ENCODE measurements at regions not wholly inside any gene's neighbourhood (a gene's known extent, or its start where the extent isn't known, plus 50 kb on each side); places are given as distances from the start of the nearest gene placed in this dataset.
"Not testable (repeated sequence)": the region's sequence is repeated elsewhere in the genome, so short reads cannot be mapped to it uniquely, and the experiment has no call there.

DNA sequence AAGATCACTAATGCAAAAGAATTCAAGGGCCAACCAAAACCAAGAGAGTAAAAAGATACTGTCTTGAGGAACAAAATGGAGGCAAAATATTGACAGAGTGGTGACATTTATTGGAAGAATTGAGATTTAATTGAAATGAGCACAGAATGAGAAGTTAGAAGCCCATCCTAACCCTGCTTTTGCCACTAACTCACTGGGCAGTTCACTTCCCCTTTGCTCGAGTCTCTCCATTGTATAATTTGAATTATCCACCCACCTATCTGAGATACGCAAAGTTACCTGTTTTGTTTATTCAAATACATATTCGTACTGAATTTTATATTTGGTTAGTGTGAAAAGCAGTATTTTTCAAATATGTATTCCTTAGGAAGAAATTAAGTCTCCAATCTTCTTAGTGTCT, 204.5 kb upstream of the PRDM1 start:
- DNase-seq (ENCODE audit: low read depth) = no peak

DNA sequence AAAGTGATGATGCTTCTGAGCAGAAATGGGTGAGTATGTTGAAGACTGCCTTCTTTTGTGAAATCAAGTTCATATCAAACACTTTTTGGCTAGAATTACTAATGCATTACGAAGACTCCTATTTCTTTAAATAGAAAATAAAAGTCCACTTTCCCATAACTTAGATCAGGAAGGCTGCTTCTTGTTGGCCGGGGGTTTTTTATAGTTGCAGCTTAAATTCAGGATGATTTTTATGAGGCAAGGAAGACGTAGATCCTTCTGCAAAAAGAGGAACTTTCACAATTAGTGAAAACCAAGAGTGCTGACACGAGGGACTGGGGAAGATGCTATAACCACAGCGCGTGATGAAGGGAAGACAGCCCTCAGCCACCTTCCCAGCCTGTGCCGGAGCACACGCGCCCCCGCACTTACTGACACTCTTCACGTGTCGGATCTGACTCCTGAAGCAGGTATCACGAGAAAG, 206.1 kb upstream of the PRDM1 start:
- DNase-seq (ENCODE audit: low read depth) = no peak

DNA sequence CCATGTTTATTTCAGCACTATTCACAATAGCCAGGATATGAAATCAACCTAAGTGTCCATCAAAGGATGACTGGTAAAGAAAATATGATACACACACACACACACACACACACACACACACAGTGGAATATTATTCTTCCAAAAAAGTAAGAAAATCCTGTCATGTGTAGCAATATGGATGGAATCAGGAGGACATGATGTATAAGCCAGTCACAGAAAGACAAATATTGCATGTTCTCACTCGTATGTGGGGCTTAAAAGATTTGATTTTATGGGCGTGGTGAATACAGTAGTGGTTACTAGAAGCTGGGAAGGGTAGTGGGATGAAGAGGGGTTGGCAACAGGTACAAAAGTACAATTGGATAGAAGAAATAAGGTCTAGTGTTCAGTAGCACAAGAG, 207.0 kb upstream of the PRDM1 start:
- DNase-seq (ENCODE audit: low read depth) = no peak

DNA sequence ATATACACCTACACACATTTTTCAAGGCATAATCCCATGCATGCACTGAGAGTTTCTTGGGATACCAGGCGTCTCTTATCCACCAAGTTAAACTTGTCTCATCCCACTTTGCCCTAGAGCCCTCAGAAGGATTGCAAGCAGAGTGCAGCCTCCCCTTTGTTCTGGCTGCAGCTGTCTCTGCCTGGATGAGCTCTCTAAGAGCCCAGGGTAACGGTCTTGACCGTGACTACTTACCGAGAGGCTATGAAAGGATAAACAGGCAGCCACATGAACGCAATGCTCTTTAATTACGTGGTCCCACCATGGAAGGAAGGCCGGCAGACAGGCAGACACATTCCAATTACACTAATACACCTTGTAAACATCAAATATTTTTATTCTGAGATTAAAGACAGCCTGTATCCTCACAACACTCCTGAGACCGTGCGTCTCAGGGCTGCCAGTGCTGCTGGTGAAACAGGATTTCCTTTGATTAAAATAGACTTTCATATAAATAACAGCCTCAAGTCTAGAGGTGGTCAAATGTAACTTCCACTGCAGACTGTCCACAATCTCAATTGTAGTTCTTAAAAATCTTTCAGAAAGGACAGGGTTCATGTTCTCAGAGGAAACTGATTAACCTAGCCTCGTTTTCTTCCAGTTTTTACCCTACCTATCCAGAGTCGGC, 210.0 kb upstream of the PRDM1 start:
- no peak for DNase-seq (ENCODE audit: low read depth)

DNA sequence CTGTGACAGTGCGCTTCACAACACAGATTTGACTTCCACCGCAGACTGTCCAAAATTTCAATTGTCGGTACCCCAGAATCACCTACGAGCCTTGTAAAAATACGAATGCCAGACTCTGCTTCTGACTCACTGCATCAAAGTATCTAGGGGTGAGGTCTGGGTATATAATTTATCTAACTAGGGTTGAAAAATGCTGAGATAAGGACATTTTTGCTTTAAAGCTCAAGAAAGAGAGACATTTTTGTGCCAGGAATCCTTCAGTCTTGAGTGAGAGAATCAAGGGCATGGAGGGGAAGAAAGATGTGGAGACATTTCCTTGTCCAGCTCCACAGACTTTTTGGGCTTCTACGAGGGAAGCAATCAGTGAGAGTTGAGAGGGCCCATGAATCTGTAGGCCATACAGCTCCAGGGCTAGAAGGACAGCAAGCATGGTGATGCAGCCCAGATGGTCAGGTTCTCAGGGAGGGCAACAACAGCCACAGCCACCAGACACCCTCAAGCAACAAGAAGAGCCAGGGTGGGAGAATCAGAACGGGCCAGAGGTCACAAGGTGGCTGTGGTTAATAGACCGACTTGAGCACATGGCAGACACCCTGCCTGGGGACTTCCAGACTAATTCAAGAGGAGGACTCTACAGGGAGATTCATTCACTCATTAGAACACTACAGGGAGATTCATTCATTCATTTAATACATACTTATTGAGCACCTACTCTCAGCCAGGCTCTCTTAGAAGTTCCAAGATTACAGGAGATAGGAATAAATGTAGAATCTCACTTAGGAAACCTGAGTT, 211.1 kb upstream of the PRDM1 start:
- DNase-seq (ENCODE audit: low read depth) = no peak

GRCh38 chr6:105873799-105874198, 212.3 kb upstream of the PRDM1 start:
- no peak for DNase-seq (ENCODE audit: low read depth)

- DNase-seq (ENCODE audit: low read depth) = no peak
Observed at GRCh38 chr6:105873211-105873704, 212.9 kb upstream of the PRDM1 start.

DNA sequence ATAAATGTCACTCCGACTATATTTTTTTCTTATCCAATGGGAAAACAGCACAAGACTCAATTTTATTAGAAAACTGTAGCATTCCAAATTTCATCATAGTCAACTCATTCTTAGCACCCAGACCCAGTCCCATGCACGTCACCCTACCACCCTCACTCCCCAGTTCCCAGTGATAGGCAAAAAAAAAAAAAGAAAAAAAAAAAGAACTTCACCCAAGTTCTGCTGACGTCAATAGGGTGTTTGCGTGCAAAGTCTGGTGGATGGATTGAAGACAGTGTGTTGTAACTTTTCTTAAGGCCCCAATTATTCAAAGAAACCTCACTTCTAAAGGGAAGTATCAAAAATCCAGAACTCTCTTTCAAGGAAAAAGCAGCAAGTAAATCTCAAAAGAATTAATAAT, 213.9 kb upstream of the PRDM1 start:
- no peak for DNase-seq (ENCODE audit: low read depth)

GRCh38 chr6:105871542-105871941, 214.6 kb upstream of the PRDM1 start:
- no peak for DNase-seq (ENCODE audit: low read depth)

- no peak for DNase-seq (ENCODE audit: low read depth)
Observed at GRCh38 chr6:105869835-105870440, 216.2 kb upstream of the PRDM1 start.

- no peak for DNase-seq (ENCODE audit: low read depth)
Observed at GRCh38 chr6:105868823-105869460, 217.2 kb upstream of the PRDM1 start.

GRCh38 chr6:105867821-105868220, 218.3 kb upstream of the PRDM1 start:
- DNase-seq (ENCODE audit: low read depth) = no peak

DNA sequence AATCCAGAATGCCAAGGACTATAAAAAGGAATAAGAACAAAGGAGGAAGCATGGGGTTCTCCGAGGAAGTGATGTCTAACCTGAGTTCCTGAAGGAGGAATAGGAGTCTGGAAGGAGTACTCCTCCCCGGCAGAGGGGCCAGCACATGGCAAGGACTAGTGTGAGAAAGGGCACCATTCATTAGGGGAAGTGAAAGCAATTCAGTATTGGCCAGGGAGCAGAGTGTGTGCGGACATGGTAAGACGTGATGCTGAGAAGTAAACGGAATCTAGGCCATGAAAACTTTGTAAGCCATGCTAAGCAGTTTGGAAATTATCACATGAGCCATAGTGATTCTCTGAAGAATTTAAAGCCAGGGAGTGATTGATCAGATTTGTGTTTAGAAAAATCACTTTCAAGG, 218.9 kb upstream of the PRDM1 start:
- no peak for DNase-seq (ENCODE audit: low read depth)

DNA sequence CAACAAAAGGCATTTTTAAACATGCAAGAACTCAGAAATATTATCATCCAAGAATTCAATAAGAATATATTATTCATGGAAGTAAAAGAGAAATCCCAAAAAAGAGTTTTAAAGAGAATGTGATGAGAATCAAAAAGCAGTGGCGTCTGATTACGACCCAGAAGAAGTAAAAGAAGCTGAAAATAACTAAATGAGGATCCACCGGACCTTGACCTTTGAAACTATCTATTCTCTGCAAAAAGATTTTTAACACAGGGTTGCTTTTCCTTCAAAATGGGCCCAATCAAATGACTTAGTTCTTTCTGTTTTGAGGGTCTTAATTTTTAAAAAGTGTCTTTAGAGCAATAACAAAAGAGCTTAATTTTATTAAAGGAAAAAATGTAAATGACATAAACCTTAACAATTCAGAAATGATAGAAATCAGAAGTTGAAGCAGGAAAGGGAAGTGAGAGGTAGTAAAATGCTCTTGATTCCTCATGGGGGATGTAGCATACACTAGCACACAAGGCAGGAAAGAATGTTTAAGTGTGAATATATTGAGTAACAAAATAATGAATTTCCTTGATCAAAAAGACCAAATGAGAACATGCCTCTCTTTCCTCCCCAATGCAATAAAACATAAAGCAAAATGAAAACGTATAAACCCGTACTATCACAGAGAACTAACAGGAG, 223.1 kb upstream of the PRDM1 start:
- DNase-seq (ENCODE audit: low read depth) = no peak

DNA sequence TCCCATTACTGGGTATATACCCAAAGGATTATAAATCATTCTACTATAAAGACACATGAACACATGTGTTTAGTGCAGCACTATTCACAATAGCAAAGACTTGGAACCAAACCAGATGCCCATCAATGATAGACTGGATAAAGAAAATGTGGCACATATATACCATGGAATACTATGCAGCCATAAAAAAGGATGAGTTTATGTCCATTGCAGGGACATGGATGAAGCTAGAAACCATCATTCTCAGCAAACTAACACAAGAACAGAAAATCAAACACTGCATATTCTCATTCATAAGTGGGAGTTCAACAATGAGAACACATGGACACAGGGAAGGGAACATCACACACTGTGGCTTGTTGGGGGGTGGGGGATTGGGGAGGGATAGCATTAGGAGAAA, 225.2 kb upstream of the PRDM1 start:
- not testable (repeated sequence) for DNase-seq (ENCODE audit: low read depth)

GRCh38 chr6:105859457-105859856, 226.7 kb upstream of the PRDM1 start:
- DNase-seq (ENCODE audit: low read depth) = no peak

- DNase-seq (ENCODE audit: low read depth) = not testable (repeated sequence)
Observed at GRCh38 chr6:105858639-105859038, 227.5 kb upstream of the PRDM1 start.

DNA sequence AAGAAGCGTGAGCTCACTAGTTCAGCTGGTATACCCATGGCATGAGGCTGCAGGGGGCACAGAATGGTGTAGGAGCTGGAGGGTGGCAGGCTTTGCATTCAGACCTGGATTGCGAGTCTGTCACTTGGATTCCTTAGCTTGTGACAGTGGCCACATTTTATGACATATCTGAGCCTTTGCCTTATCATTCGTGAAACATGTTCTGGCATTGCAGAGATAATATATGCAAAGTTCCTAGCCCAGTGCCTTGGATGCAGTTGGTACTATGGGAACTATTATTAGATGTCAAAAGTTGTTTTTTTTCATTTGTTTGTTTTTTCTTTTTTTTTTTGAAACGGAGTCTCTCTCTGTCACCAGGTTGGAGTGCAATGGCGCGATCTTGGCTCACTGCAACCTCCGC, 230.7 kb upstream of the PRDM1 start:
- no peak for DNase-seq (ENCODE audit: low read depth)

DNA sequence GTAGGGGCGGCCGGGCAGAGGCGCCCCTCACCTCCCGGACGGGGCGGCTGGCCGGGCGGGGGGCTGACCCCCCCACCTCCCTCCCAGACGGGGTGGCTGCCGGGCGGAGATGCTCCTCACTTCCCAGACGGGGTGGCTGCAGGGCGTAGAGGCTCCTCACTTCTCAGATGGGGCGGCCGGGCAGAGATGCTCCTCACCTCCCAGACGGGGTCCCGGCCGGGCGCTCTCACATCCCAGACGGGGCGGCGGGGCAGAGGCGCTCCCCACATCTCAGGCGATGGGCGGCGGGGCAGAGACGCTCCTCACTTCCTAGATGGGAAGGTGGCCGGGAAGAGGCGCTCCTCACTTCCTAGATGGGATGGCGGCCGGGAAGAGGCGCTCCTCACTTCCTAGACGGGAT, 232.2 kb upstream of the PRDM1 start:
- DNase-seq (ENCODE audit: low read depth) = not testable (repeated sequence)

- no peak for DNase-seq (ENCODE audit: low read depth)
Observed at GRCh38 chr6:105851606-105852005, 234.5 kb upstream of the PRDM1 start.

- DNase-seq (ENCODE audit: low read depth) = no peak
Observed at GRCh38 chr6:105851113-105851580, 235.0 kb upstream of the PRDM1 start.
